ENCODE measurements at regions not wholly inside any gene's neighbourhood (a gene's known extent, or its start where the extent isn't known, plus 50 kb on each side); places are given as distances from the start of the nearest gene placed in this dataset.

GRCh38 chr4:122326908-122327307, 51.9 kb upstream of the ADAD1 start:
- no peaks in the 10 kb centered on the region for H3K4me1 ChIP-seq
- no peak for TF ChIP-seq CTCF (IDR thresholded peaks at IDR 0.05)
- intact Hi-C loops (cut with DNase I): no loop called here
- ATAC-seq (no peak), DNase-seq (no peak)
- H3K27ac ChIP-seq: no peak overlapping the region
- H3K36me3 ChIP-seq: peaks cover 81% of the 10 kb centered on the region
- H3K9me3 ChIP-seq: no peaks in the 10 kb centered on the region
- no peak overlapping the region for H3K4me3 ChIP-seq
- H3K27me3 ChIP-seq: no peaks in the 10 kb centered on the region

DNA sequence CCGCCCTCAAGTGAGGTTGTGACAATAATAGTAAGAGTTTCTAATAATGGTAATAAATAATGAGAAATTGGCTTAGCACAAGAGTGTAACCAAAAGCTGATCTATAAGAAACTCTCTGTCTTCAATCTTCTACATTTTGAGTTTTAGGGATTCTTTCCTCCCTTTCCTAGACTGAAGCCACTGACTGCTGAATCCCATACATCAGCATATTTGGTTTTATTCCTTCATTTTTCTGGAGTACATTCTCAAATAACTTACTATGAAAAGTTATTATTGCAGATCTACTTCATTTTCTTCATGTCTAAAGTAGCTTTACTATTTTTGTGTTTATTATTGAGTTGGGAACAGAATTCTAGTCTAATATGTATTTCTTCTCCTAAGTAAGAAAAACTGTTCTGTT, 49.9 kb upstream of the ADAD1 start:
- Histone ChIP-seq H3K4me1 (no peaks in the 10 kb centered on the region), H3K27me3 (no peaks in the 10 kb centered on the region), H3K9me3 (no peaks in the 10 kb centered on the region), H3K27ac (no peak overlapping the region), H3K4me3 (no peak overlapping the region), H3K36me3 (peaks cover 72% of the 10 kb centered on the region)
- no peak for TF ChIP-seq CTCF (IDR thresholded peaks at IDR 0.05)
- ATAC-seq (no peak), DNase-seq (no peak)
- intact Hi-C loops (cut with DNase I): no loop called here
